ENCODE measurements at regions not wholly inside any gene's neighbourhood (a gene's known extent, or its start where the extent isn't known, plus 50 kb on each side); places are given as distances from the start of the nearest gene placed in this dataset.

GRCh38 chr3:107313711-107314110 is 63.5 kb upstream of the CCDC54 start:
- DNase-seq (ENCODE audit: low spot score), result no peak
- no peak for ATAC-seq

GRCh38 chr3:107315141-107315540 is 62.1 kb upstream of the CCDC54 start:
- no peak for DNase-seq (ENCODE audit: low spot score)

GRCh38 chr3:107323723-107324122 is 53.5 kb upstream of the CCDC54 start:
- no peak for DNase-seq (ENCODE audit: low spot score)

More at GRCh38 chr3:107315141-107315540, 62.1 kb upstream of the CCDC54 start:
- no peak for ATAC-seq

GRCh38 chr3:107325446-107325845 is 51.8 kb upstream of the CCDC54 start:
- ATAC-seq, result no peak
- no peak for DNase-seq (ENCODE audit: low spot score)

More at GRCh38 chr3:107323723-107324122, 53.5 kb upstream of the CCDC54 start:
- ATAC-seq, result no peak
